ENCODE measurements at regions not wholly inside any gene's neighbourhood (a gene's known extent, or its start where the extent isn't known, plus 50 kb on each side); places are given as distances from the start of the nearest gene placed in this dataset.

DNA sequence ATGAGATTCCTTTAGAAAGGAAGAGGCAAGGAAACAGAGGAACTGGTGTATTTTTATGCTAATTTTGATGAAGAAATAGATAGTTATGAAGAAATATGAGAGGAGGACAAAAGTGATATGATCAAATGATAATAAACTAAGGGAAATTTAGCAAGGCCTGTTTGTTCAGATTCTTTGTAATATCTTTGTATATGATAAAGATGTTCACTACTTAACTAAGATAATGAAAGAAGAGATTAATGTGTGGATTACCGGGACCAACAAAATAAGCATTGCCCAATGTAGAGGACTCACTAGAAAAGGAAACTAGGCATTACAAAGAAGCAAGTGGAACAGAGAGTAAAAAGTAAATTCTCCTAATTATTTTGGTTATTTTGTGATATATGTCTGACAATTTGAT is 99.0 kb upstream of the FIGN start:
- DNase-seq (ENCODE audit: low spot score) = no peak

DNA sequence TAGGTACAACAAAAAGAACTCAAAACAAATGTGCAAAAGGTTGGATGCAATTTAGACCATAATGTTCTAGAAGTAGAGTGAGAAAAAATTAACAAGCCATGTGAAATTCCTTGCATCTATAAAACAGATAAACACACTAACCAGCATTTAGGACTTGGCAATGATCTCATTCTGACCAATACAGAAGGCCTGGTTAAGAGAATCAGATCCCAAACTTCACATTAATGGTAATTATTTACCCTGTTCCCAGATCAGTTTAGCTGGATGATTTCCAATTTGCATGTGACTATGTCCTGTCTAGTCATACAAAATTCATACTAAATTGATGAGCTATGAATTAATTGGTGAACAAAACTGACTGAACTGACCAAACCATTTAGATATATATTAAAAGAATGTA is 98.4 kb upstream of the FIGN start:
- DNase-seq (ENCODE audit: low spot score) = no peak

DNA sequence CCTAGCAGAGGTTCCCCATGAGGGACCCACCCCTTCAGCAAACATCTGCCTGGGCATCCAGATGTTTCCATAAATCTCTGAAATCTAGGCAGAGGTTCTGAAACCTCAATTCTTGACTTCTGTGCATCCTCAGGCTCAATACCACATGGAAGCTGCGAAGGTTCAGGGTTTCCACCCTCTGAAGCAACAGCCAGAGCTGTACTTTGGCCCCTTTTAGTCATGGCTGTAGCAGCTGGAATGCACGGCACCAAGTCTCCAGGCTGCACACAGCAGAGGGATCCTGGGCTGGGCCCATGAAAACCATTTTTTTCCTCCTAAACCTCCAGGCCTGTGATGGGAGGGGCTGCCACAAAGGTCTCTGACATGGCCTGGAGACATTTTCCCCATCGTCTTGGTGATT is 93.0 kb upstream of the FIGN start:
- DNase-seq (ENCODE audit: low spot score) = no peak

DNA sequence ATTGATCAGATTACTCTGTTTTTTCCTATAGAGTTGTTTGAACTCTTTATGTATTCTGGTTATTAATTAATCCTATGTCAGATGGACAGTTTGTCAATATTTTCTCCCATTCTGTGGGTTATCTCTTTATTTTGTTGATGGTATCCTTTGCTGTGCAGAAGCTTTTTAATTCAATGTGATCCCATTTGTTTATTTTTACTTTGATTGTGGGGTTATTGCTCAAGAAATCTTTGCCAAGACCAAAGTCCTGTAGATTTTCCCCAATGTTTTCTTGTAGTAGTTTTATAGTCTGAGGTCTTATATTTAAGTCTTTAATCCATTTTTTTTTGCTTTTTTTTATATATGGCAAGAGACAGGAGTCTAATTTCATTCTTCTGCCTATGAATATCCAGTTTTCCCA is 86.2 kb upstream of the FIGN start:
- no peak for DNase-seq (ENCODE audit: low spot score)

DNA sequence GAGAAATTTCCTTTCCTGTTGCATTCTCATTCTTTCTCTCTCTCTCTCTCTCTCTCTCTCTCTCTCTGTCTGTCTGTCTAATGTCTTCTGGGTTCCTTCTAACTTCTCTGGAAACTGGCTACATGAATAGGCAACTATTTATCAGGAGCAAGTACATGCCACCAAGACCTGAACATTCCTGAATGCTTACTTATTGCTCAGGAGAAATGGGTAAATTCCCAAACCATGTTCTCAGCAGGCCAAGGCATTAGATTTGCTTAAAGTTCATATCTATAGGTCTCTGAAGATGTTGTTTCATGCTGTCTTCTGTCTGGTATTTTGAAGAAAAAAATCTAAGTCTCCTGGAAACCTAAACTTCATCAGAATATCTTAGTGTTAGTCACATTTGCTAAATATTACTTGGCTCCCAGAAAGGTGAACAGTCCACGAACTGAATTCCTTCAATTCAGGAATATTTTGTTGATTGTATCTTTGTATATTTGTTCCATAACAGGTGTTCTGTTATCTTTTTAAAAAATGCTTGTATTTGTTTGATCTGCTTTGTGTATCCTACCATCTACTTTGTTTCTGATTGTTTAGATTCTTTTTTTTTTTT is 77.2 kb upstream of the FIGN start:
- no peak for DNase-seq (ENCODE audit: low spot score)

DNA sequence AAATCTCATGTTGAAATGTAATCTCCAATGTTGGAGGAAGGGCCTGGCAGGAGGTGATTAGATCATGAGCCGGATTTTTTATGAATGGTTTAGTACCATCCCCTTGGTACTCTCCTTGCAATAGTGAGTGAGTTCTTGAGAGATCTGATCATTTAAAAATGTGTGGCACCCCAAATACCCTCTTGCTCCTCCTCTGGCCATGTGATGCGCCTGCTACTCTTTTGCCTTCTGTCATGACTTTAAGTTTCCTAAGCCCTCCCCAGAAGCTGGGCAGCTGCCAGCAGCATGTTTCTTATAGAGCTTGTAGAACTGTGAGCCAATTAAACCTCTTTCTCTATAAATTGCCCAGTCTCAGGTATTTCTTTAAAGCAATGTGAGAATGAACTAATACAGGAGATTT is 72.6 kb upstream of the FIGN start:
- no peak for DNase-seq (ENCODE audit: low spot score)

DNA sequence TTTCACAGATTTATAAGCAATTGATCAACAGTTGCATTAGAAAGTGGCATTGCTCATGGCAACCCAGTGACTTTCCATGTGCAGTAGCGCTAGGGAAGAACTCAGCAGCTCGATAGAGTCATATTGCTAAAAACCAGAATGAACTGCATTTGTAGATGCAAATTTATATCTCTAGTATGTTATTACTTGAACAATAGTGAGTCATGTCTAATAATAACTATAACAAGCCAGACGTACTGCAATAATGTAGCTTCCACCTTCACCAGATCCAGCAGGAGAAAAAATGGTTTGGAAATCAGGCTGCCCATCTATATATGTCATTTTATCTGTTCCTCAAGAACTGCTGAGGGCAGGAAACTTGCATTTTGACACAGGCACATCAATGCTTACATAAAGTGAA is 66.5 kb upstream of the FIGN start:
- peak; percentile 2 for DNase-seq (ENCODE audit: low spot score)

DNA sequence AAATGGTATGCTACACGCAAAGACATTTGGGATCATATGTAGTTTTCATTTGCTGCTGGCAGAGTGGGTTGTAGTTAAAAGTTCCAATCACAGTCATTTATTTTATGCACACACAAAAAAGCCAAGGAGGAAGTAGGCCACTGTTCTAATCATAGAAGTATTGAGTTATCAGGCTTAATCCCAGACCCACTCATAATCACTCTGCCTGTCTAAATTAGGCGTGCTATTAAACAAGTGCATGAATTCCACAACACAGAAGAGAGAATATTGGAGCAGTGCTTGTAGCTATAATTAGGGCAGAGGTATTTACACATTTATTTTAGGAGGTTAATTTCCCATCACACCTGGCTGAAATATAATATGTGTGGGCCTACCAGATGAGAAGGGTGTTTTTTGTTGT is 65.7 kb upstream of the FIGN start:
- no peak for DNase-seq (ENCODE audit: low spot score)

DNA sequence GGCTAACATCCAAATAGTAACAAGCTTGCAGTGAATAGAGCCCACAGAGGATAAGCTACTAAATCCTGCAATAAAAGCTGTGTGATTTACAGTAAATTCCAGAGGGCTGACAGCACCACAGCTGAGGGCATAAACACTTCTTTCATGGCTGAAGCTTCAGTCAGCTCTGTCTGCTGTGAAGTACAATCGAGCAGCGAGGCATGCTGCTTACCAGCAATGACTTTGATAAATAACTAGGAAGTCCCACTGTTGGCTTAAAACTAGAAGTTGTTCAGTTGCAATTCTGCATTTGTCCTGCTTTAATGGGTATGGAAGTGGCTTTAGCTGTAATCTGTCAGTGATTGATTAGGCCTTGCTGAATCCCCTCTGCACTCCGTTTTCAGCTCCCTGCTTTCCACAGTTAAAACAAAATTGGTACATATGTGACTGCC is 65.2 kb upstream of the FIGN start:
- peak; percentile 2 for DNase-seq (ENCODE audit: low spot score)

DNA sequence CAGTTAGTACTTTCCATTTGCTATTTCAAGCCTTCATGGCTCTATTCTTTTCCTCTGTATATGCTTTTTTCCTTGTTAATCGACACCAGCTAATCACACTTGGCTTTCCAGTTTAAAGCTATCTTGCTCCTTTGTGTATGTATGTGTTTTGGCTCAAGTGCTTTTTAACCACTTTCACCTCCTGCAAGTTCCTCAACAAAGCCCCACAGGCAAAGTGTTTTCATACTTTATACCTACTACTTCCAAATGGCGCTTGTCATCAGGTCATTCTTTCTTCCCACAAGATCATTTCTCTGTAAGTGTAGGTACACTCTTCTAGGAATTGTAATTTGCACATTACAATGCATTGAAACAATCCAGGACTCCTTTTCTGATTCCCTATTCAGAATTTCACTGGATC is 64.0 kb upstream of the FIGN start:
- DNase-seq (ENCODE audit: low spot score) = no peak

DNA sequence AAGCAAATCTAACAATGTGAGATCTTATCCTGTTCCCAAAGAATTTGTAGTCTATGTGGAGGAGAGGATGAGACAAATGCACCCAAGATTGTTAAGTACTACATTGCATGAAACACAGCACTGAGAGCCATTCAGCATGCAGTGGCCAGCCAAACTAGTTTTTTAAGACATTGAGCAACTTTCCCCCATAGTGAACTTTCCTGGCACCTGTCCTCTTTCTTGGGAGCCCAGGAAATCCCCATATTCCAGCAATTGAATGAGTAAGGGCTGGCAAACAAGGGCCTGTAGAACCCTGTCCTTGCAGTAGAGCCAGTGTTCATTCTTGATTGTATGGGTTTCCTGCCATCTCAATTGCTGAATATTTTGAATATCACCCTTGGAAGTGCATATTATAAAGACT is 58.8 kb upstream of the FIGN start:
- DNase-seq (ENCODE audit: low spot score) = no peak
